OCI-LY7 (cell line): ENCODE measurements at regions not wholly inside any gene's neighbourhood (a gene's known extent, or its start where the extent isn't known, plus 50 kb on each side); places are given as distances from the start of the nearest gene placed in this dataset.

ENCODE experiments used
- CTCF ChIP-seq: fragments of 200-600 bp; sonication (generic); conservative IDR thresholded peaks from 2 replicates; pipeline ENCODE4 v1.5.1; 2014; ENCODE audit warnings: mild to moderate bottlenecking, antibody characterized with exemption, low read length, moderate library complexity, mixed read lengths
- EZH2phosphoT487 ChIP-seq: fragments of 200-600 bp; sonication (generic); IDR thresholded peaks from 2 replicates; pipeline ENCODE4 v1.6.1; 2018; ENCODE audit warnings: low read depth, borderline replicate concordance, mild to moderate bottlenecking, mixed run types, antibody characterized with exemption, low read length, moderate library complexity, mixed read lengths

DNA sequence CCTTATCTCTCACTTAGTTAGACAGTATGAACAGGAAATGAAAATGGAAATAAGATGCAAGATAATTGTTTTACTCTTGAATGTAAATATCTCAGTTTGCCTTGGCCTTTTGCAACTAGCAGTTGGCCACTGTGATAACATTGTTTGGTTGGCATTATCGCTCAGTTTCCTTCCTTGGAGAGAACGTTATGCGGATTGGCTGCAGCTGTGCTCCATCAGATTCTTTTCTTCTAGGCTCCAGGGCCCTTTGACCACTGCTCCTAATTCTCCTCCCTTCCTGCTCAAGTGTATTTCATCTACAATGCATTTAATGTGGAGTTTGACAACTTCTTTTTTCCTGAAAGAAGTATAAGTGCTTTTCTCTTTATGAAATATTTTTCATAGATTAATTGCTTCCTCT lies 284.2 kb downstream of the ADAMTS20 start:
- no peak for TF ChIP-seq CTCF
- no peak for TF ChIP-seq EZH2phosphoT487
